ENCODE measurements at regions not wholly inside any gene's neighbourhood (a gene's known extent, or its start where the extent isn't known, plus 50 kb on each side); places are given as distances from the start of the nearest gene placed in this dataset.

DNA sequence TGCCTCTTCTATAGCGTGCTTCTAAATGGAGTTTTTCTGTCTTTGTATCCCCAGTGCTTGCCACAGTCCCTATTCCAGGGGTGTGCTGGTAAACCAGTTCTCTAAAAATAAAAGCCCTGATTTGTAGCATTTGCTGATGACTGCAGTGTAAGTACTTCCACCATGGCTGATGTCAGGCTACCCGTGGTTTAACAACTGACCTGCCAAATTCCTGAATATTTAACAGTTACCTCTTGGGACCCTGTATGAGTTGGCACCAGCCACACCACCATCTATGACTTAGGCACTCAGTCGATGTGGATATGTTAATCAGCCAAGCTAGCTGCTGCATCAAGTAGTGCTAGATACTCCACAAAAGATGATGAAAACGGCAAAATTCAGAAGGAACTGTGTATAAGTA is 94.0 kb upstream of the MTNR1B start (continued):
- TF ChIP-seq, protein P1, sequence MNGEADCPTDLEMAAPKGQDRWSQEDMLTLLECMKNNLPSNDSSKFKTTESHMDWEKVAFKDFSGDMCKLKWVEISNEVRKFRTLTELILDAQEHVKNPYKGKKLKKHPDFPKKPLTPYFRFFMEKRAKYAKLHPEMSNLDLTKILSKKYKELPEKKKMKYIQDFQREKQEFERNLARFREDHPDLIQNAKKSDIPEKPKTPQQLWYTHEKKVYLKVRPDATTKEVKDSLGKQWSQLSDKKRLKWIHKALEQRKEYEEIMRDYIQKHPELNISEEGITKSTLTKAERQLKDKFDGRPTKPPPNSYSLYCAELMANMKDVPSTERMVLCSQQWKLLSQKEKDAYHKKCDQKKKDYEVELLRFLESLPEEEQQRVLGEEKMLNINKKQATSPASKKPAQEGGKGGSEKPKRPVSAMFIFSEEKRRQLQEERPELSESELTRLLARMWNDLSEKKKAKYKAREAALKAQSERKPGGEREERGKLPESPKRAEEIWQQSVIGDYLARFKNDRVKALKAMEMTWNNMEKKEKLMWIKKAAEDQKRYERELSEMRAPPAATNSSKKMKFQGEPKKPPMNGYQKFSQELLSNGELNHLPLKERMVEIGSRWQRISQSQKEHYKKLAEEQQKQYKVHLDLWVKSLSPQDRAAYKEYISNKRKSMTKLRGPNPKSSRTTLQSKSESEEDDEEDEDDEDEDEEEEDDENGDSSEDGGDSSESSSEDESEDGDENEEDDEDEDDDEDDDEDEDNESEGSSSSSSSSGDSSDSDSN (IDR thresholded peaks at IDR 0.05; ENCODE audit: borderline replicate concordance in 1 of 2, low read depth in 2 of 2, low read length in 2 of 2), result no peak
- TF ChIP-seq, protein P2, sequence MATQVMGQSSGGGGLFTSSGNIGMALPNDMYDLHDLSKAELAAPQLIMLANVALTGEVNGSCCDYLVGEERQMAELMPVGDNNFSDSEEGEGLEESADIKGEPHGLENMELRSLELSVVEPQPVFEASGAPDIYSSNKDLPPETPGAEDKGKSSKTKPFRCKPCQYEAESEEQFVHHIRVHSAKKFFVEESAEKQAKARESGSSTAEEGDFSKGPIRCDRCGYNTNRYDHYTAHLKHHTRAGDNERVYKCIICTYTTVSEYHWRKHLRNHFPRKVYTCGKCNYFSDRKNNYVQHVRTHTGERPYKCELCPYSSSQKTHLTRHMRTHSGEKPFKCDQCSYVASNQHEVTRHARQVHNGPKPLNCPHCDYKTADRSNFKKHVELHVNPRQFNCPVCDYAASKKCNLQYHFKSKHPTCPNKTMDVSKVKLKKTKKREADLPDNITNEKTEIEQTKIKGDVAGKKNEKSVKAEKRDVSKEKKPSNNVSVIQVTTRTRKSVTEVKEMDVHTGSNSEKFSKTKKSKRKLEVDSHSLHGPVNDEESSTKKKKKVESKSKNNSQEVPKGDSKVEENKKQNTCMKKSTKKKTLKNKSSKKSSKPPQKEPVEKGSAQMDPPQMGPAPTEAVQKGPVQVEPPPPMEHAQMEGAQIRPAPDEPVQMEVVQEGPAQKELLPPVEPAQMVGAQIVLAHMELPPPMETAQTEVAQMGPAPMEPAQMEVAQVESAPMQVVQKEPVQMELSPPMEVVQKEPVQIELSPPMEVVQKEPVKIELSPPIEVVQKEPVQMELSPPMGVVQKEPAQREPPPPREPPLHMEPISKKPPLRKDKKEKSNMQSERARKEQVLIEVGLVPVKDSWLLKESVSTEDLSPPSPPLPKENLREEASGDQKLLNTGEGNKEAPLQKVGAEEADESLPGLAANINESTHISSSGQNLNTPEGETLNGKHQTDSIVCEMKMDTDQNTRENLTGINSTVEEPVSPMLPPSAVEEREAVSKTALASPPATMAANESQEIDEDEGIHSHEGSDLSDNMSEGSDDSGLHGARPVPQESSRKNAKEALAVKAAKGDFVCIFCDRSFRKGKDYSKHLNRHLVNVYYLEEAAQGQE (IDR thresholded peaks at IDR 0.05; ENCODE audit: borderline replicate concordance), result no peak
- TF ChIP-seq, protein P2 (CRISPR knock-in tag; IDR thresholded peaks at IDR 0.05; ENCODE audit: low read depth), result no peak

All from K562 (cell line).